HCT116 (cell line): ENCODE measurements at regions not wholly inside any gene's neighbourhood (a gene's known extent, or its start where the extent isn't known, plus 50 kb on each side); places are given as distances from the start of the nearest gene placed in this dataset.

Experiments
- ATAC-seq: fragments of 200-7000 bp; cut with Tn5 transposase; 2 replicates; pipeline ENCODE4 v1.9.1; 2020; ENCODE audit warnings: mild to moderate bottlenecking, moderate library complexity
- BruUV-seq: library from RNA; stranded (reverse); fragments of 400-500 nt; replicated peaks from 2 replicates; lab custom pipeline; 2021; lab: Mats Ljungman, UMichigan
- CTCF ChIA-PET: fragments of 300-600 bp; sonication (Branson Sonifier 250); formaldehyde crosslinking; loops from one replicate; lab custom pipeline; 2021; ENCODE audit warnings: antibody characterized with exemption; lab: Charles Lee
- POLR2A ChIA-PET: fragments of 300-600, 350-600 bp; sonication (Branson Sonifier 250); formaldehyde crosslinking; loops from one replicate; lab custom pipeline; 2021; ENCODE audit warnings: antibody characterized with exemption; lab: Charles Lee
- RAD21 ChIA-PET, 2 experiments: fragments of 300-600 bp; sonication (Branson Sonifier 250); formaldehyde crosslinking; loops; one replicate each; lab custom pipeline; 2023; ENCODE audit warnings: low total read pairs in 2 of 2; ENCODE audit not compliant: uncharacterized antibody in 2 of 2, unreplicated experiment in 2 of 2, low non-redundant PET in 1 of 2; lab: Charles Lee
- DNase-seq: peaks from one replicate; pipeline ENCODE4 v3.0.0-alpha.2; 2010; ENCODE audit warnings: low read depth, low spot score
- H2AFZ ChIP-seq: fragments of 200-600 bp; shearing (Covaris generic), sonication (generic); 2 replicates; pipeline ENCODE4 v1.6.1; 2017; ENCODE audit warnings: low read depth, mixed run types, mixed read lengths, antibody characterized with exemption, low read length; ENCODE audit not compliant: poor library complexity, severe bottlenecking
- H3K27ac ChIP-seq: 2 replicates; pipeline ENCODE4 v1.5.1; 2012; ENCODE audit warnings: low read depth, low read length
- H3K27me3 ChIP-seq: fragments of 200-600 bp; sonication (generic); 2 replicates; pipeline ENCODE4 v1.6.1; 2016; ENCODE audit warnings: mixed run types, low read length, mixed read lengths; ENCODE audit not compliant: insufficient read depth
- H3K36me3 ChIP-seq, 2 experiments: fragments of 200-500 bp in 1 of 2; fragments of 200-600 bp in 1 of 2; sonication (Bioruptor generic) in 1 of 2; sonication (generic) in 1 of 2; 2 replicates each; pipeline versions ENCODE4 v1.5.1 to v1.6.1; 2014 to 2016; ENCODE audit warnings: low read length in 2 of 2, inconsistent platforms in 1 of 2, mixed read lengths in 1 of 2, mixed run types in 1 of 2; ENCODE audit not compliant: insufficient read depth in 2 of 2, control insufficient read depth in 1 of 2
- H3K4me1 ChIP-seq, 2 experiments: fragments of 200-600 bp in 1 of 2; sonication (generic) in 1 of 2; 2 replicates each; pipeline versions ENCODE4 v1.5.1 to v1.6.1; 2012 to 2017; ENCODE audit warnings: low read length in 2 of 2, inconsistent platforms in 1 of 2, mild to moderate bottlenecking in 1 of 2, mixed read lengths in 1 of 2, mixed run types in 1 of 2, moderate library complexity in 1 of 2; ENCODE audit not compliant: insufficient read depth in 2 of 2, control insufficient read depth in 1 of 2
- H3K4me2 ChIP-seq: fragments of 200-600 bp; sonication (generic); 2 replicates; pipeline ENCODE4 v1.6.1; 2017; ENCODE audit warnings: mixed run types, low read length, mixed read lengths
- H3K4me3 ChIP-seq, 2 experiments: fragments of 200-600 bp in 1 of 2; sonication (generic) in 1 of 2; replicated peaks in 1 of 2; 2 replicates each; pipeline ENCODE4 v1.5.1; 2011 to 2016; ENCODE audit warnings: low read length in 2 of 2, control low read depth in 1 of 2, low read depth in 1 of 2, mild to moderate bottlenecking in 1 of 2, mixed read lengths in 1 of 2, mixed run types in 1 of 2
- H3K79me2 ChIP-seq: fragments of 200-600 bp; sonication (generic); 2 replicates; pipeline ENCODE4 v1.6.1; 2017; ENCODE audit warnings: mild to moderate bottlenecking, mixed run types, low read length, moderate library complexity, mixed read lengths; ENCODE audit not compliant: insufficient read depth
- H3K9ac ChIP-seq: fragments of 200-600 bp; sonication (generic); 2 replicates; pipeline ENCODE4 v1.6.1; 2016; ENCODE audit warnings: low read length, mixed read lengths
- H3K9me2 ChIP-seq: fragments of 200-600 bp; sonication (generic), shearing (Covaris generic); 2 replicates; pipeline ENCODE4 v1.6.1; 2017; ENCODE audit warnings: mixed run types, mild to moderate bottlenecking, moderate library complexity; ENCODE audit not compliant: insufficient read depth
- H3K9me3 ChIP-seq, 2 experiments: fragments of 200-500 bp in 1 of 2; fragments of 200-600 bp in 1 of 2; sonication (Bioruptor generic) in 1 of 2; sonication (generic) in 1 of 2; 2 replicates each; pipeline ENCODE4 v1.6.1; 2014 to 2017; ENCODE audit warnings: low read length in 2 of 2, mixed read lengths in 2 of 2, inconsistent platforms in 1 of 2, low read depth in 1 of 2, mild to moderate bottlenecking in 1 of 2, mixed run types in 1 of 2, moderate library complexity in 1 of 2; ENCODE audit not compliant: control insufficient read depth in 1 of 2, insufficient read depth in 1 of 2
- H4K20me1 ChIP-seq: fragments of 200-600 bp; sonication (generic), shearing (Covaris generic); 2 replicates; pipeline ENCODE4 v1.6.1; 2017; ENCODE audit warnings: mixed run types, mild to moderate bottlenecking, moderate library complexity; ENCODE audit not compliant: insufficient read depth
- CBX3 ChIP-seq: IDR thresholded peaks from 2 replicates; pipeline ENCODE4 v1.6.1; 2012; ENCODE audit warnings: low read depth
- CEBPB ChIP-seq: IDR thresholded peaks from 2 replicates; pipeline ENCODE4 v1.6.1; 2012; ENCODE audit warnings: low read depth
- EGR1 ChIP-seq: IDR thresholded peaks from 2 replicates; pipeline ENCODE4 v1.6.1; 2012; ENCODE audit warnings: low read depth
- ELF1 ChIP-seq: IDR thresholded peaks from 2 replicates; pipeline ENCODE4 v1.6.1; 2012; ENCODE audit warnings: low read depth, borderline replicate concordance
- EZH2 ChIP-seq: fragments of 200-600 bp; sonication (generic); IDR thresholded peaks from 2 replicates; pipeline ENCODE4 v1.6.1; 2017; ENCODE audit warnings: antibody characterized with exemption, mixed run types
- FOSL1 ChIP-seq: IDR thresholded peaks from 2 replicates; pipeline ENCODE4 v1.6.1; 2012; ENCODE audit warnings: low read depth
- MAX ChIP-seq: IDR thresholded peaks from 2 replicates; pipeline ENCODE4 v1.6.1; 2012
- POLR2A ChIP-seq: IDR thresholded peaks from 2 replicates; pipeline ENCODE4 v1.7.0; 2011; ENCODE audit warnings: borderline replicate concordance; ENCODE audit not compliant: insufficient read depth, insufficient read length; ENCODE audit errors: extremely low read depth
- POLR2AphosphoS5 ChIP-seq: IDR thresholded peaks from 2 replicates; pipeline ENCODE4 v1.6.1; 2011; ENCODE audit warnings: mild to moderate bottlenecking, low read depth, low read length, moderate library complexity
- RAD21 ChIP-seq: IDR thresholded peaks from 2 replicates; pipeline ENCODE4 v1.6.1; 2012; ENCODE audit warnings: low read depth, mild to moderate bottlenecking
- SIN3A ChIP-seq: IDR thresholded peaks from 2 replicates; pipeline ENCODE4 v1.6.1; 2012; ENCODE audit warnings: low read depth
- SRF ChIP-seq: IDR thresholded peaks from 2 replicates; pipeline ENCODE4 v1.6.1; 2012; ENCODE audit warnings: low read depth
- YY1 ChIP-seq: IDR thresholded peaks from 2 replicates; pipeline ENCODE4 v1.6.1; 2011; ENCODE audit warnings: low read length, low read depth, moderate library complexity, mild to moderate bottlenecking; ENCODE audit not compliant: insufficient replicate concordance; ENCODE audit errors: extremely low read depth
- ZFX ChIP-seq: fragments of 450-650 bp; IDR thresholded peaks from 2 replicates; pipeline ENCODE4 v1.6.1; 2017
- ZNF274 ChIP-seq: fragments of 200-500 bp; sonication (Bioruptor generic); IDR thresholded peaks from 2 replicates; pipeline ENCODE4 v1.6.1; 2014; ENCODE audit warnings: mild to moderate bottlenecking, low read depth, low read length, inconsistent platforms
- intact Hi-C: fragments of 100-400 bp; cut with micrococcal nuclease; formaldehyde crosslinking; loops from 2 replicates; pipeline ENCODE4 v1.10.0; 2022
- TF ChIP-seq, protein P1 (sequence below), 3 experiments: fragments of 200-600 bp in 1 of 3; sonication (generic) in 1 of 3; IDR thresholded peaks in 2 of 3; conservative IDR thresholded peaks in 1 of 3; 2 replicates each; pipeline ENCODE4 v1.5.1; 2012 to 2017; ENCODE audit warnings: low read depth in 2 of 3, low read length in 2 of 3, antibody characterized with exemption in 1 of 3, borderline replicate concordance in 1 of 3, control low read depth in 1 of 3, mild to moderate bottlenecking in 1 of 3, mixed read lengths in 1 of 3, mixed run types in 1 of 3, moderate library complexity in 1 of 3; ENCODE audit not compliant: insufficient read depth in 1 of 3

- Histone ChIP-seq H3K4me2 (no peak overlapping the region), H3K9me3 (no peaks in the 10 kb centered on the region), H4K20me1 (no peaks in the 10 kb centered on the region), H2AFZ (no peak overlapping the region), H3K36me3 (no peaks in the 10 kb centered on the region), H3K4me3 (no peak overlapping the region), H3K79me2 (no peaks in the 10 kb centered on the region), H3K27me3 (peaks cover 15% of the 10 kb centered on the region; the same call in 1 of the 2 replicates), H3K9ac (no peak overlapping the region), H3K9me2 (no peaks in the 10 kb centered on the region), H3K4me1 (no peaks in the 10 kb centered on the region), H3K27ac (no peak overlapping the region)
- intact Hi-C loops = no loop called here
- ChIA-PET CTCF (no interaction called here), RAD21 (no interaction called here), POLR2A (no interaction called here)
- no peak for ATAC-seq
- TF ChIP-seq CBX3 (no peak), POLR2AphosphoS5 (no peak), POLR2A (no peak)
- BruUV-seq = no TSS peak
- DNase-seq = no peak
These were observed 248.0 kb downstream of the MYCN start for GRCh38 chr2:16188261-16188890.

GRCh38 chr2:16187482-16187817 lies 247.1 kb downstream of the MYCN start:
- Histone ChIP-seq H3K27ac (no peak overlapping the region), H4K20me1 (no peaks in the 10 kb centered on the region), H3K79me2 (no peaks in the 10 kb centered on the region), H3K4me3 (no peak overlapping the region), H3K9ac (no peak overlapping the region), H3K9me2 (no peaks in the 10 kb centered on the region), H3K9me3 (no peaks in the 10 kb centered on the region)
- ChIA-PET RAD21 (no interaction called here), CTCF (no interaction called here)
- ATAC-seq (no peak), DNase-seq (no peak)
- intact Hi-C loops = no loop called here
- TF ChIP-seq ELF1 (no peak), ZFX (no peak), YY1 (no peak), CEBPB (no peak), SIN3A (no peak), FOSL1 (no peak), MAX (no peak), EGR1 (no peak), ZNF274 (no peak), SRF (no peak), POLR2AphosphoS5 (no peak), RAD21 (no peak), EZH2 (no peak)
- TF ChIP-seq, protein P1, sequence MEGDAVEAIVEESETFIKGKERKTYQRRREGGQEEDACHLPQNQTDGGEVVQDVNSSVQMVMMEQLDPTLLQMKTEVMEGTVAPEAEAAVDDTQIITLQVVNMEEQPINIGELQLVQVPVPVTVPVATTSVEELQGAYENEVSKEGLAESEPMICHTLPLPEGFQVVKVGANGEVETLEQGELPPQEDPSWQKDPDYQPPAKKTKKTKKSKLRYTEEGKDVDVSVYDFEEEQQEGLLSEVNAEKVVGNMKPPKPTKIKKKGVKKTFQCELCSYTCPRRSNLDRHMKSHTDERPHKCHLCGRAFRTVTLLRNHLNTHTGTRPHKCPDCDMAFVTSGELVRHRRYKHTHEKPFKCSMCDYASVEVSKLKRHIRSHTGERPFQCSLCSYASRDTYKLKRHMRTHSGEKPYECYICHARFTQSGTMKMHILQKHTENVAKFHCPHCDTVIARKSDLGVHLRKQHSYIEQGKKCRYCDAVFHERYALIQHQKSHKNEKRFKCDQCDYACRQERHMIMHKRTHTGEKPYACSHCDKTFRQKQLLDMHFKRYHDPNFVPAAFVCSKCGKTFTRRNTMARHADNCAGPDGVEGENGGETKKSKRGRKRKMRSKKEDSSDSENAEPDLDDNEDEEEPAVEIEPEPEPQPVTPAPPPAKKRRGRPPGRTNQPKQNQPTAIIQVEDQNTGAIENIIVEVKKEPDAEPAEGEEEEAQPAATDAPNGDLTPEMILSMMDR (IDR thresholded peaks at IDR 0.05 in 2 of 3, conservative IDR thresholded peaks at IDR 0.05 in 1 of 3; ENCODE audit: borderline replicate concordance in 1 of 3, insufficient read depth in 1 of 3, low read depth in 2 of 3, low read length in 2 of 3) = no peak
- TF ChIP-seq, all 23 proteins: peak for 0
- H3K27me3 ChIP-seq = peaks cover 15% of the 10 kb centered on the region; the same call in 1 of the 2 replicates
- no TSS peak for BruUV-seq
- H3K36me3 ChIP-seq = no peaks in the 10 kb centered on the region
- no peak overlapping the region for H3K4me2 ChIP-seq
- no peaks in the 10 kb centered on the region for H3K4me1 ChIP-seq
- POLR2A ChIA-PET = no interaction called here
- H2AFZ ChIP-seq = no peak overlapping the region
